Smooth muscle cell (in vitro differentiated cells): ENCODE measurements at regions not wholly inside any gene's neighbourhood (a gene's known extent, or its start where the extent isn't known, plus 50 kb on each side); places are given as distances from the start of the nearest gene placed in this dataset.

Source experiments
- DNase-seq: peaks from one replicate; lab custom pipeline; 2025; ENCODE audit not compliant: unreplicated experiment; lab: John Stamatoyannopoulos, UW
- H2AFZ ChIP-seq: fragments of 200-600 bp; sonication (generic); 2 replicates; pipeline ENCODE4 v1.6.0; 2016; ENCODE audit warnings: antibody characterized with exemption, low read depth, mild to moderate bottlenecking
- H3F3A ChIP-seq: fragments of 200-600 bp; sonication (generic); 2 replicates; pipeline ENCODE4 v1.6.0; 2017; ENCODE audit warnings: antibody characterized with exemption, low read depth
- H3K27ac ChIP-seq: fragments of 200-600 bp; sonication (generic); 2 replicates; pipeline ENCODE4 v1.5.1; 2016; ENCODE audit warnings: low read depth, mild to moderate bottlenecking
- H3K27me3 ChIP-seq: fragments of 200-600 bp; sonication (generic); 2 replicates; pipeline ENCODE4 v1.6.1; 2016; ENCODE audit warnings: low read depth, mild to moderate bottlenecking
- H3K36me3 ChIP-seq: fragments of 200-600 bp; sonication (generic); 2 replicates; pipeline ENCODE4 v1.5.1; 2016; ENCODE audit warnings: low read depth
- H3K4me1 ChIP-seq: fragments of 200-600 bp; sonication (generic); 2 replicates; pipeline ENCODE4 v1.5.1; 2016; ENCODE audit warnings: low read depth
- H3K4me2 ChIP-seq: fragments of 200-600 bp; sonication (generic); 2 replicates; pipeline ENCODE4 v1.6.0; 2016; ENCODE audit warnings: mild to moderate bottlenecking
- H3K4me3 ChIP-seq: fragments of 200-600 bp; sonication (generic); 2 replicates; pipeline ENCODE4 v1.5.1; 2016; ENCODE audit warnings: mild to moderate bottlenecking
- H3K79me2 ChIP-seq: fragments of 200-600 bp; sonication (generic); 2 replicates; pipeline ENCODE4 v1.6.0; 2016; ENCODE audit warnings: low read depth, mild to moderate bottlenecking
- H3K9ac ChIP-seq: fragments of 200-600 bp; sonication (generic); 2 replicates; pipeline ENCODE4 v1.6.0; 2016; ENCODE audit warnings: low read depth
- H3K9me3 ChIP-seq: fragments of 200-600 bp; sonication (generic); replicated peaks from 2 replicates; pipeline ENCODE4 v1.5.1; 2016; ENCODE audit warnings: low read depth
- H4K20me1 ChIP-seq: fragments of 200-600 bp; sonication (generic); 2 replicates; pipeline ENCODE4 v1.6.0; 2016; ENCODE audit warnings: low read depth
- CTCF ChIP-seq: fragments of 200-600 bp; sonication (generic); IDR thresholded peaks from 2 replicates; pipeline ENCODE4 v1.5.1; 2017; ENCODE audit warnings: borderline replicate concordance, mild to moderate bottlenecking, antibody characterized with exemption; ENCODE audit not compliant: insufficient read depth, poor library complexity, severe bottlenecking
- WGBS: methylation state at CpG from one replicate; pipeline ENCODE4 v1.1.7; 2016; ENCODE audit warnings: low lambda C conversion rate; 5-methylcytosine and 5-hydroxymethylcytosine counted together

DNA sequence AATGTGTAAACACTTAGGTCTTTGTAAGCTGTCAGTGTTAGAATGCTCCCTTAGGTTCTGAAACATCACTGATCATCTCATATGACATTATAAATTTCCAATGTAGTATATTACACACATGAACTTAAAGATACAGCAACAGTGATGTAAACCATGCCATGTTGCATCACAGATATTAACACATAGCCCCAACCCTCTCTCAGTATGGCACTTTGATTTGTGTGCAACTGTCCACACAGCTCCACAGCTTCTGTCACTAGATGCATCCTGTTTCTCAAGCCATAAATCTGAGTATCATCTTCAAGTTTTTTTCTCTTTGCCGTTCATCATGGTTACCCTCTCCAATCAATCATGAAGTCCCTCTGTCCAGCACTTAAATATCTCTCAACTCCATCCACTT lies 69.2 kb upstream of the LRP1B start:
- no peak overlapping the region for H3K27ac ChIP-seq
- TF ChIP-seq CTCF = no peak
- H2AFZ ChIP-seq = no peak overlapping the region
- no peaks in the 10 kb centered on the region for H3K79me2 ChIP-seq
- no peak for DNase-seq
- H4K20me1 ChIP-seq = no peaks in the 10 kb centered on the region
- H3K36me3 ChIP-seq = no peaks in the 10 kb centered on the region
- 88% methylated on average over 1 of the region's 1 CpG for WGBS
- H3K9me3 ChIP-seq = no peaks in the 10 kb centered on the region
- H3K9ac ChIP-seq = no peak overlapping the region
- H3K4me3 ChIP-seq = no peak overlapping the region
- no peaks in the 10 kb centered on the region for H3K4me1 ChIP-seq
- no peaks in the 10 kb centered on the region for H3K27me3 ChIP-seq
- no peak overlapping the region for H3K4me2 ChIP-seq
- no peaks in the 10 kb centered on the region for H3F3A ChIP-seq

- no peak overlapping the region for H3K27ac ChIP-seq
- H3K36me3 ChIP-seq = no peaks in the 10 kb centered on the region
- H3F3A ChIP-seq = no peaks in the 10 kb centered on the region
- H3K4me3 ChIP-seq = no peak overlapping the region
- no peaks in the 10 kb centered on the region for H3K79me2 ChIP-seq
- H4K20me1 ChIP-seq = no peaks in the 10 kb centered on the region
- no peak for DNase-seq
- H3K9me3 ChIP-seq = no peaks in the 10 kb centered on the region
- TF ChIP-seq CTCF = no peak
- H3K9ac ChIP-seq = no peak overlapping the region
- no peaks in the 10 kb centered on the region for H3K4me1 ChIP-seq
- no peak overlapping the region for H3K4me2 ChIP-seq
- H2AFZ ChIP-seq = no peak overlapping the region
- 80% methylated on average over 2 of the region's 2 CpGs for WGBS
- H3K27me3 ChIP-seq = no peaks in the 10 kb centered on the region
Measured at GRCh38 chr2:142199073-142199472, 68.3 kb upstream of the LRP1B start.

DNA sequence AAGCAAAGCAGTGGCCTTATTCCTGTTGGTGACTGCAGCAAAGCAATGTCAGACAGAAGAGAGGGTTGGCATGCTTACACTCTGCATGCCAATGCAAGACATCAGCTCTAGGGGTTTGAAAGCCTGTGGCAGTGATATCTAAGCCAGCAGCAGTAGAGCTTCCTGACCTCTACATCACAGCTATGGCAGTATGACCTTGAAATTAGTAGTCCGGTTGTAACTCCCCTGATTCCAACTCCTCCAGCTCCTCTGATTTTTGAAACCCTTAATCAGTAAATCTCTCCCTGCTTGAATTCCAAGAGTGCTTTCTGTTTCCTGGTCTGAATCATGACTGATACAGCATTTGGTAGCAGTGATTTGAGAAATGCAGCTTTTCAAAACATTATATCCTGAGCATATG lies 60.0 kb upstream of the LRP1B start:
- no peak for TF ChIP-seq CTCF
- no peak for DNase-seq
- H3K9me3 ChIP-seq = no peaks in the 10 kb centered on the region
- H2AFZ ChIP-seq = peak overlapping the region; percentile 67
- WGBS = 10% methylated on average over 1 of the region's 1 CpG
- no peaks in the 10 kb centered on the region for H3K27me3 ChIP-seq
- H3F3A ChIP-seq = peaks cover 4% of the 10 kb centered on the region
- H3K4me2 ChIP-seq = peak overlapping the region; percentile 33
- H3K79me2 ChIP-seq = no peaks in the 10 kb centered on the region
- no peaks in the 10 kb centered on the region for H3K36me3 ChIP-seq
- no peaks in the 10 kb centered on the region for H3K4me1 ChIP-seq
- H3K27ac ChIP-seq = peak overlapping the region; percentile 43
- H4K20me1 ChIP-seq = no peaks in the 10 kb centered on the region
- H3K4me3 ChIP-seq = no peak overlapping the region
- H3K9ac ChIP-seq = no peak overlapping the region

- WGBS = 81% methylated on average over 1 of the region's 1 CpG
Measured at GRCh38 chr2:142189501-142189900, 58.7 kb upstream of the LRP1B start.

More at GRCh38 chr2:142189501-142189900, 58.7 kb upstream of the LRP1B start:
- H3K4me2 ChIP-seq = no peak overlapping the region
- H4K20me1 ChIP-seq = no peaks in the 10 kb centered on the region
- peak overlapping the region; percentile 43 for H3K27ac ChIP-seq
- H3K27me3 ChIP-seq = no peaks in the 10 kb centered on the region
- H2AFZ ChIP-seq = no peak overlapping the region
- no peak overlapping the region for H3K9ac ChIP-seq
- H3K4me1 ChIP-seq = no peaks in the 10 kb centered on the region
- no peaks in the 10 kb centered on the region for H3K36me3 ChIP-seq
- H3F3A ChIP-seq = peaks cover 10% of the 10 kb centered on the region
- no peaks in the 10 kb centered on the region for H3K9me3 ChIP-seq
- TF ChIP-seq CTCF = no peak
- DNase-seq = no peak
- H3K79me2 ChIP-seq = no peaks in the 10 kb centered on the region
- H3K4me3 ChIP-seq = no peak overlapping the region
